ENCODE measurements at regions not wholly inside any gene's neighbourhood (a gene's known extent, or its start where the extent isn't known, plus 50 kb on each side); places are given as distances from the start of the nearest gene placed in this dataset.

DNA sequence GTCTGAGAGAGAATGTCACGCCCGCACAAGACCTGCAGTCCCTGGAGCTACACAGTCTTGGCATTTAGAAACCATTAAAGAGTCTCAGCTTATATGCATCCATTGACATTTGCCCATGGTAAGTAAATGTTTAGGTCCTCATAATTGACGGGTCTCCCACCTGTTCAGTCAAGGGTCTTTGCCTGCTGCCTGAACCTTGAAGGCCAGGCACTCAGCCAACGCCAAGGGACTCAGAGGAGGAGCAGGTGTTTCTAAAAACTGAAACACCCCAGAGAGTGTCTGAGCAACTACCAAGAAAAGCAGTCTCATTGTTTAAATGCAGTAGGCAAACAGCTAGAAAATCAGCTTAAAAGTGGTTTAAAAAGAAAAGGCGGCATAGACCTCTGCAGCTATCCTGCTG is 264.7 kb upstream of the AKR1E2 start:
- no peak for DNase-seq (ENCODE audit: low read depth, low spot score)

DNA sequence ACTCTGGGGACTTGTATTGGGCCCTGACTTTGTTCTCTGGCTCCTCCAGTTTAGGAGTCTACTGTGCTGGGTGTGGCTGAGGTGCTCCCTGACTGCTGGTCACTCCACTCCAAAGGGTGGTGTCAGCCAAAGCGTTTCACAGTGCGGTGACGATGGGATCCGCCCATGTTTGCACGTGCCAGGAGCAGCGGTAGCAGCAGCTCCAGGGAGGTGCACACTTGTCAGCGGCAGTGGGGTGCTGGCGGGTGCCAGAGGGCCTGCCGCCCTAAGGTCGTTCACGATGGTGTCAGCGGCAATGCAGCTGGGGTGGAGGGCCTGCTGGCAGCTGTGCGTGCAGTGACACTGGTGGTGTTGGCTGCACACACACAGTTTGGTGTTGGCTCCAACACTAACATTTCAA is 268.5 kb upstream of the AKR1E2 start:
- DNase-seq (ENCODE audit: low read depth, low spot score), result no peak
- no peak overlapping the region for H3K4me3 ChIP-seq (ENCODE audit: low read length)

More for the DNA sequence above, 264.7 kb upstream of the AKR1E2 start:
- no peak overlapping the region for H3K4me3 ChIP-seq (ENCODE audit: low read length)

DNA sequence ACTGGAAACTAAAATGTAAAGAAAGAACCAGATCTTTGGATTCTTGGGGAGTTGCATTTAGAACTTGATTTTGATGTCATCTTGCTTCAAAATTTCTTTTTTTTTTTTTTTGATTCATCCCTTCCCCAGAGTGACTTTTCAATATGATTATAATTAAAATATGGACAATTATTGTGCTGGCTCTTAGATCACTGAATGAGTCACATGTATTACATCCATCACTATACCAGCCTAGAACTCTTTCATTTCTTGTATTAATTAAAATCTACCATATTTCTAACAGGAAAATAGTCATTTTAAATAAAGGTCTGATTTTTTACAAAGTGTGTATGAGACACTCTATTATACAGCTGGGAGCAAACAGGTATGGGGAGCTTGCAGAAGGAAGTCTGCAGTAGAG is 269.5 kb upstream of the AKR1E2 start:
- no peak overlapping the region for H3K4me3 ChIP-seq (ENCODE audit: low read length)
- DNase-seq (ENCODE audit: low read depth, low spot score), result no peak

GRCh38 chr10:4555920-4556319 is 270.1 kb upstream of the AKR1E2 start:
- no peak overlapping the region for H3K4me3 ChIP-seq (ENCODE audit: low read length)
- DNase-seq (ENCODE audit: low read depth, low spot score), result no peak

GRCh38 chr10:4549139-4549653 is 276.8 kb upstream of the AKR1E2 start:
- no peak for DNase-seq (ENCODE audit: low read depth, low spot score)
- H3K4me3 ChIP-seq (ENCODE audit: low read length), result no peak overlapping the region

DNA sequence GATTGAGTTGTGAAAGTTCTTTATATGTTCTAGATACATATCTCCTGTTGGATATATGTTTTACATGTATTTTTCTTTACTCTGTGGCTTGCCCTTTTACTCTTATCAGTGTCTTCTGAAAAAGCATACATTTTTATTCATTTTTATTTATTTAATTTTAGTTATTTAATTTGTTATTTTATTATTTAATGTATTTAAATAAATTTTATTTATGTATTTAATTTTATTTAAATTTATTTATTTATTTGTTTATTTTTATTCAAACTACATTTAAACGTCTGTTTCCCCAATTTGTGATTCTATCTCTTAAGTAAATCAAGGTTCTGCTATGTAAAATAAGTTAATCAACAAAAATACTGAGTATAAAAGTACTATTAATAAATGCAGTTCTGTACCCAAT is 279.1 kb upstream of the AKR1E2 start:
- no peak overlapping the region for H3K4me3 ChIP-seq (ENCODE audit: low read length)
- DNase-seq (ENCODE audit: low read depth, low spot score), result no peak

- no peak for DNase-seq (ENCODE audit: low read depth, low spot score)
- H3K4me3 ChIP-seq (ENCODE audit: low read length), result no peak overlapping the region
Measured at GRCh38 chr10:4546500-4546899, 279.5 kb upstream of the AKR1E2 start.

DNA sequence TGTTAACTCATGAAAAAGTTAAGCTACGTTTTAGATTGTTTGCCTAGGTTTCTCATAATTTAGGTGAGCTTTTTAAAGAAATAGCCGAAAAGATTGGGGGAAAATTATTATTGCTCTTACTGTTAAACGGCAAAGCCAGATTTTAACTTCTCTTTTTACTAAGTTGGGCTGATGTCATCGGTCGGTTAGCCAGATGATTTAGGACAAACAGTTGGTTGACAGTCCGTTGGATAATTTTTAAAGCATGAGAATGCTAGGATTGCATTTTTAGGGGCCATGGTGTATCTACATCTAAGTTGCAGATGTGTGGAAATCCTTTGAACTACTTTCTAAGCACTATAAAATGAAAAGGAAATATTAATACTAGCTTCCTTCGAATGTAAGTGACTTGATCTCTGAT is 280.9 kb upstream of the AKR1E2 start:
- no peak for DNase-seq (ENCODE audit: low read depth, low spot score)
- no peak overlapping the region for H3K4me3 ChIP-seq (ENCODE audit: low read length)

DNA sequence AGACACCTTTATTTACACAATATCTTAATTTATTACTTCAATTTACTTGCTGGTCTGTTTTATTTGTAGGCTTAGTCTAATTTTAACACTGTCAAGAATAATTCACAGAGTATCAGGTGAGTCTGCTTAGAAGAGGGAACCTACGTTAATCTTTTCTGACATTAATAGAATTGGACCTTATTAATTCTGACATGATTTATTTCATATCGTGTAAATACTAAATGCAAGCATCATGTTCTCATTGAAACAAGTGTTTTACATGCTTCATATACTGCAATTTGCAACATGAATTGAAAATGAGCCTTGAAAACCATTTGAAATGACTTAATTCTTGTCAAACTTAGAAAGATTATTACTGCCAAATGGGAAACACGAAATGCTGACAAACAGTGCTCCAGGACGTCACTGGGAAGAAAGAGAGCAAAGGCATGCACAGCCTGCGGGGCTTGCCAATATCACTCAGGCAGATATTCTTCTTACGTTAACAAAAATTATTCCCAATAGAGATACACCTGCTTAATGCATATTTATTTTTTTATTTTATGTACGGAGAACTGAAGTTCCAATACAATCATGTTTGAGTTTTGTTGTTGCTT is 282.0 kb upstream of the AKR1E2 start:
- DNase-seq (ENCODE audit: low read depth, low spot score), result no peak
- no peak overlapping the region for H3K4me3 ChIP-seq (ENCODE audit: low read length)

GRCh38 chr10:4541292-4541691 is 284.7 kb upstream of the AKR1E2 start:
- no peak overlapping the region for H3K4me3 ChIP-seq (ENCODE audit: low read length)
- no peak for DNase-seq (ENCODE audit: low read depth, low spot score)

DNA sequence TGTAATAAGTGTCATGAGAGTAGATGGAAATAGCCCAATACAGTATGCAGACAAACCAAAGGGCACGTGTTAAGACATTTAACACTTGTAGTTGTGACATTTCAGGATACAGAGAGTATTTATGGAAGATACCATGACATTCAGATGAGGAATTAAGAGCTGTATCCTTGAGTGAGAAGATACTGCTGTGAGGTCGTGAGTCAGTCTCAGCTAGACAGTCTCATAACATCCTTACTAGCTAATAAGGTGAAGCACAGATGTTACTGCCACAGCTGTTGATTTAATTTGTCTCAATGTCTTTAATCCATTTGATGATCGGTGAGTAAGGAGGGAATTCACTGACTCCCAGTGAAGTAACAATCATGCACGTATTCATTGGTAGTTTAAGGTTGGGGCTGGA is 288.0 kb upstream of the AKR1E2 start:
- no peak overlapping the region for H3K4me3 ChIP-seq (ENCODE audit: low read length)
- no peak for DNase-seq (ENCODE audit: low read depth, low spot score)

DNA sequence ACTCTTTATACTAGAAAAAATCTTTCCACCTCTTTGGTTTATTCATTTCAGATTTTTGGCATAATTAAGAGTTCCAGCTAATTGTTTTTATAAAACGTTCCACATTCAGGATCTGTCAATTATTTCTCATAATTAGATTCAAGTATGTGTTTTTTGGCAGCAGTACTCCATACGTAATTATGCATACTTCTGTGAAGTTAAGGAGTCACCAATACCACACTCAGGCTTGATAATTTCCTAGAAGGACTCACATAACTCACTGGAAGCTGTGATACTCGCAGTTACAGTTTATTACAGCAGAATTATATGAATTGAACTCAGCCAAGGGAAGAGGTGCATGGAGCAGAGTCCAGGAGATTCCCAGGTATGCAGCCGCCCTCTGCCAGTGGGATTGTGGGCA is 290.5 kb upstream of the AKR1E2 start:
- DNase-seq (ENCODE audit: low read depth, low spot score), result no peak
- no peak overlapping the region for H3K4me3 ChIP-seq (ENCODE audit: low read length)

DNA sequence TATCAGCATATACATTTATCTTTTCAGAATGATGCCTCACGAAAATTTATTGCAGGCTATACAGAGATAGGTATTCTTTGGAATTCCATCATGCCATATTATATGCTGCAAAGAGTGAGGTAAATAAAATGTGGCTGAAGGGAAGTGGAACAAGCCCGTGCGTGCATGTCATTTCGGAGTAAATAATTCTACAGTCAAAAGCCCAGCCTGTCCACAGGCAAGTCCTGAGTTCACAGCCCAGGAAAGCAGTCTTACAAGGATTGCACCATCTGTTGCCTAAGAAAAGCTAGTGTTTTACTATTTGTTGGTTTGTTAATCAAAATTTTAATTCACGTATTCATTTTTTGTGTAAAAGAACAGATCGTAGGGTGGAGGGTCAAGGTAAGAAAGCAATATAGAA is 292.4 kb upstream of the AKR1E2 start:
- no peak for DNase-seq (ENCODE audit: low read depth, low spot score)
- no peak overlapping the region for H3K4me3 ChIP-seq (ENCODE audit: low read length)

- DNase-seq (ENCODE audit: low read depth, low spot score), result no peak
- H3K4me3 ChIP-seq (ENCODE audit: low read length), result no peak overlapping the region
Measured at GRCh38 chr10:4532976-4533375, 293.0 kb upstream of the AKR1E2 start.

GRCh38 chr10:4532467-4532866 is 293.5 kb upstream of the AKR1E2 start:
- H3K4me3 ChIP-seq (ENCODE audit: low read length), result no peak overlapping the region
- no peak for DNase-seq (ENCODE audit: low read depth, low spot score)

- H3K4me3 ChIP-seq (ENCODE audit: low read length), result no peak overlapping the region
- DNase-seq (ENCODE audit: low read depth, low spot score), result no peak
Measured at GRCh38 chr10:4532011-4532410, 294.0 kb upstream of the AKR1E2 start.

DNA sequence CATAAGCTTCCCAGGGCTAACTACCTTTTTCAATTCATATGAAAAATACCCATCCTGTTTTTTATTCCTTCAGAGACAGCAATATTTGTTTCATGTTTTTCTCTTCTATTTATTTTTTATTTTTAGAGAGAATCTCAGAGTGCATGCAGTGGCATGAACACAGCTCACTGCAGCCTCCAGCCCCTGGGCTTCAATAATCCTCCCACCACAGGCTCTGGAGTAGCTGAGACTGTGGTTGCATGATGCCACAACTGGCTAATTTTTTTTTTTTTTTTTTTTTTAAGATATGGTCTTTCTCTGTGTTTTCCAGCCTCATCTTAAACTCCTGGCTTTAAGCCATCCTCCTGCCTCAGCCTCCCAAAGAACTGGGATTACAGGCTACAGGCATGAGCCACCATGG is 296.7 kb upstream of the AKR1E2 start:
- no peak overlapping the region for H3K4me3 ChIP-seq (ENCODE audit: low read length)
- DNase-seq (ENCODE audit: low read depth, low spot score), result no peak

- H3K4me3 ChIP-seq (ENCODE audit: low read length), result no peak overlapping the region
- DNase-seq (ENCODE audit: low read depth, low spot score), result no peak
Measured at GRCh38 chr10:4527281-4527970, 298.6 kb upstream of the AKR1E2 start.

DNA sequence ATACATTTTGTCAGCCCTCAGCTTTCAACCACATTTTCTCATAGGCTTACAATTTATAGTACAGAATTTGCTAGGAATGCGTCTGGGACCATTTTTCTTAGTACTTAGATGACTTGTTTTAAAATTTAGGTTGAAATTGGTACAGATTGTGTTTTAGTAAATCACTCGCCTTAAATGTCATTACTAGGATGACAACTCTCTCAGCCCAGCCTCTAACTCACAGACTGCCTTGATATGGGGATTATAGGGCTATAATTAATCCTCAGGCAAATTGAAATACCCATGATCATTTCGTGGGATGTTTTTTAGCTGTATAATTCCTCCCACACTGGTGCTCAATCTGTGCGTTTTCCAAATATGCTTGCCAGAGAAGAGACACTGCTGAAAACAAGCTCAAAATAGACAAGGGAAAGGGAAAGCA is 299.7 kb upstream of the AKR1E2 start:
- no peak overlapping the region for H3K4me3 ChIP-seq (ENCODE audit: low read length)
- no peak for DNase-seq (ENCODE audit: low read depth, low spot score)

GRCh38 chr10:4525103-4525502 is 300.9 kb upstream of the AKR1E2 start:
- H3K4me3 ChIP-seq (ENCODE audit: low read length), result no peak overlapping the region
- DNase-seq (ENCODE audit: low read depth, low spot score), result no peak

Data from Jurkat, Clone E6-1 (cell line).